Neural progenitor cell (in vitro differentiated cells): ENCODE measurements at regions not wholly inside any gene's neighbourhood (a gene's known extent, or its start where the extent isn't known, plus 50 kb on each side); places are given as distances from the start of the nearest gene placed in this dataset.

Experiments used
- DNase-seq: peaks from one replicate; pipeline ENCODE4 v3.0.0-alpha.2; 2016; ENCODE audit warnings: low spot score
- H2AFZ ChIP-seq: fragments of 200-600 bp; sonication (generic); replicated peaks from 2 replicates; pipeline ENCODE4 v1.6.1; 2016; ENCODE audit warnings: antibody characterized with exemption
- H3F3A ChIP-seq: fragments of 200-600 bp; sonication (generic); 2 replicates; pipeline ENCODE4 v1.6.1; 2016; ENCODE audit warnings: antibody characterized with exemption, low read depth
- H3K27ac ChIP-seq: fragments of 200-600 bp; sonication (generic); 2 replicates; pipeline ENCODE4 v1.5.1; 2016; ENCODE audit warnings: mild to moderate bottlenecking
- H3K27me3 ChIP-seq: fragments of 200-600 bp; sonication (generic); 2 replicates; pipeline ENCODE4 v1.6.1; 2016; ENCODE audit warnings: mild to moderate bottlenecking, moderate library complexity
- H3K36me3 ChIP-seq: fragments of 200-600 bp; sonication (generic); 2 replicates; pipeline ENCODE4 v1.5.1; 2016
- H3K4me1 ChIP-seq: fragments of 200-600 bp; sonication (generic); 2 replicates; pipeline ENCODE4 v1.6.1; 2016; ENCODE audit warnings: mixed run types
- H3K4me2 ChIP-seq: fragments of 200-600 bp; sonication (generic); 2 replicates; pipeline ENCODE4 v1.6.1; 2016
- H3K4me3 ChIP-seq: fragments of 200-600 bp; sonication (generic); 2 replicates; pipeline ENCODE4 v1.5.1; 2016
- H3K79me2 ChIP-seq: fragments of 200-600 bp; sonication (generic); 2 replicates; pipeline ENCODE4 v1.6.1; 2016; ENCODE audit warnings: low read depth
- H3K9ac ChIP-seq: fragments of 200-600 bp; sonication (generic); 2 replicates; pipeline ENCODE4 v1.6.1; 2016
- H3K9me3 ChIP-seq: fragments of 200-600 bp; sonication (generic); 2 replicates; pipeline ENCODE4 v1.5.1; 2016; ENCODE audit warnings: low read depth
- H4K20me1 ChIP-seq: fragments of 200-600 bp; sonication (generic); 2 replicates; pipeline ENCODE4 v1.6.1; 2016; ENCODE audit warnings: low read depth
- H3K27ac Mint-ChIP-seq: 3 replicates; pipeline ENCODE4 v1.8.0; 2021; ENCODE audit warnings: mixed read lengths
- H3K27me3 Mint-ChIP-seq: 2 replicates; pipeline ENCODE4 v1.8.0; 2022; ENCODE audit warnings: low read depth, mild to moderate bottlenecking, inconsistent platforms, moderate library complexity, mixed read lengths; ENCODE audit not compliant: insufficient read depth
- H3K36me3 Mint-ChIP-seq: 3 replicates; pipeline ENCODE4 v1.8.0; 2021; ENCODE audit warnings: mixed read lengths
- H3K4me1 Mint-ChIP-seq: 3 replicates; pipeline ENCODE4 v1.8.0; 2021; ENCODE audit warnings: mixed read lengths
- H3K4me3 Mint-ChIP-seq: 3 replicates; pipeline ENCODE4 v1.8.0; 2021; ENCODE audit warnings: mild to moderate bottlenecking, moderate library complexity, mixed read lengths
- H3K9me3 Mint-ChIP-seq: 3 replicates; pipeline ENCODE4 v1.8.0; 2020; ENCODE audit warnings: mixed read lengths
- EZH2 ChIP-seq: fragments of 200-600 bp; sonication (generic); IDR thresholded peaks from 2 replicates; pipeline ENCODE4 v1.6.1; 2017; ENCODE audit warnings: antibody characterized with exemption, mild to moderate bottlenecking, moderate library complexity
- EZH2phosphoT487 ChIP-seq: fragments of 200-600 bp; sonication (generic); IDR thresholded peaks from 2 replicates; pipeline ENCODE4 v1.6.1; 2017; ENCODE audit warnings: antibody characterized with exemption
- TF ChIP-seq, protein P1 (sequence below): fragments of 200-600 bp; sonication (generic); IDR thresholded peaks from 2 replicates; pipeline ENCODE4 v1.5.1; 2017; ENCODE audit warnings: antibody characterized with exemption, mild to moderate bottlenecking

DNA sequence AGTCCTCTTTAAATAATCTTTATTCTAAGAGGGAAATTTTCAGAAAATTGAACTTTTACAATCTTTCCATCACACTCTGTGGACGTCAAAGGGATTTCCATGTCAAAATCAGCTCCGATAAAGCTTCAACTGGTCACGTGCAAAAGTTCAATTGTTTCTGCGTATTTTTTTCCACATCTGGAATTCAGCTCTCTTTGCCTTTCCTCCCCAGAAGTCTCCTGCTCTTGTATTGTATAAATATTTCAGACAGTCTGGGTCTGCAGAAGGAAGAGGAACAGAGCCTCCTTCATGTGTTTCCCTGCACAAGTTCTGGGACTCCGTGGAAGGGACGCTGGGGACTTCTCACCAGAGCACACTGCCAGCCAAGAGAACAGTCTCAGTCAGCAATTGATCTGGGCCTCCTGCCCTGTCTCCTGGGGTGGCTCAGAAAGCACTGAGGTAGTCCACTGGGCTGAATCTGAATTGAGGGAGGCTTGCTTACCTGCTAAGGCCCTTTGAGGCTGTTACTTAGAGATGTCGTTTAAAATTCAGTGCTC is 251.5 kb downstream of the TFCP2L1 start:
- Mint-ChIP-seq H3K36me3 (no peaks in the 10 kb centered on the region), H3K9me3 (no peaks in the 10 kb centered on the region), H3K4me3 (no peak overlapping the region), H3K27ac (no peak overlapping the region), H3K4me1 (peaks cover 15% of the 10 kb centered on the region), H3K27me3 (peaks cover 7% of the 10 kb centered on the region)
- Histone ChIP-seq H3F3A (no peaks in the 10 kb centered on the region), H3K4me1 (peaks cover 7% of the 10 kb centered on the region), H3K4me3 (no peak overlapping the region), H3K9me3 (no peaks in the 10 kb centered on the region), H2AFZ (no peak overlapping the region), H4K20me1 (no peaks in the 10 kb centered on the region), H3K36me3 (no peaks in the 10 kb centered on the region), H3K9ac (no peak overlapping the region), H3K27me3 (peaks cover 56% of the 10 kb centered on the region), H3K4me2 (peak overlapping the region; percentile 11), H3K27ac (no peak overlapping the region), H3K79me2 (no peaks in the 10 kb centered on the region)
- TF ChIP-seq, protein P1, sequence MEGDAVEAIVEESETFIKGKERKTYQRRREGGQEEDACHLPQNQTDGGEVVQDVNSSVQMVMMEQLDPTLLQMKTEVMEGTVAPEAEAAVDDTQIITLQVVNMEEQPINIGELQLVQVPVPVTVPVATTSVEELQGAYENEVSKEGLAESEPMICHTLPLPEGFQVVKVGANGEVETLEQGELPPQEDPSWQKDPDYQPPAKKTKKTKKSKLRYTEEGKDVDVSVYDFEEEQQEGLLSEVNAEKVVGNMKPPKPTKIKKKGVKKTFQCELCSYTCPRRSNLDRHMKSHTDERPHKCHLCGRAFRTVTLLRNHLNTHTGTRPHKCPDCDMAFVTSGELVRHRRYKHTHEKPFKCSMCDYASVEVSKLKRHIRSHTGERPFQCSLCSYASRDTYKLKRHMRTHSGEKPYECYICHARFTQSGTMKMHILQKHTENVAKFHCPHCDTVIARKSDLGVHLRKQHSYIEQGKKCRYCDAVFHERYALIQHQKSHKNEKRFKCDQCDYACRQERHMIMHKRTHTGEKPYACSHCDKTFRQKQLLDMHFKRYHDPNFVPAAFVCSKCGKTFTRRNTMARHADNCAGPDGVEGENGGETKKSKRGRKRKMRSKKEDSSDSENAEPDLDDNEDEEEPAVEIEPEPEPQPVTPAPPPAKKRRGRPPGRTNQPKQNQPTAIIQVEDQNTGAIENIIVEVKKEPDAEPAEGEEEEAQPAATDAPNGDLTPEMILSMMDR = no peak
- TF ChIP-seq EZH2 = no peak
- no peak for TF ChIP-seq EZH2phosphoT487
- DNase-seq = no peak

DNA sequence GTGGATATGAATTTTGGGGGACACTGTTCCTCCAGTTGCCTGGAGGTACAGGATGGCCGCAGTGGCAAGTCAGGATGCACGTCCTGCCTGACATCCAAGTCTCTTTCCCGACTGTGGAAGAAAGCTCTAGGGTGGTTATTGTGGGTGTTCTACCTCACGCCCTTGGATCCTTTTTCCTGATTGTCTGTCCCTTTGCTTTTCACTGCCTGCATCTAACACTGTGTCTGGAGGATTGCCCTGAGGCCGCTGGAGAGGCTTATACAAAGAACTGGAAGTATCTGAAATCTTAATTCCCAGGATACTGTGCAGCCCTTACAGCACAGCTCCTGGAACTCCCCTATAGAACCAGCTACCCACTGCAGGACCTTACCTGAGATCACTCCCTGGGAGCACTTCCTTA is 250.5 kb downstream of the TFCP2L1 start:
- Histone ChIP-seq H3K4me3 (no peak overlapping the region), H3K36me3 (no peaks in the 10 kb centered on the region), H4K20me1 (no peaks in the 10 kb centered on the region), H3K4me2 (no peak overlapping the region), H2AFZ (no peak overlapping the region), H3K9me3 (no peaks in the 10 kb centered on the region), H3K27me3 (peaks cover 49% of the 10 kb centered on the region), H3K4me1 (peaks cover 7% of the 10 kb centered on the region), H3K9ac (no peak overlapping the region), H3F3A (no peaks in the 10 kb centered on the region), H3K27ac (no peak overlapping the region), H3K79me2 (no peaks in the 10 kb centered on the region)
- DNase-seq = no peak
- Mint-ChIP-seq H3K4me3 (no peak overlapping the region), H3K36me3 (no peaks in the 10 kb centered on the region), H3K27ac (no peak overlapping the region), H3K9me3 (no peaks in the 10 kb centered on the region), H3K4me1 (peaks cover 23% of the 10 kb centered on the region), H3K27me3 (peaks cover 10% of the 10 kb centered on the region)
- TF ChIP-seq, protein P1 = no peak
- TF ChIP-seq EZH2phosphoT487 = no peak
- TF ChIP-seq EZH2 = no peak

DNA sequence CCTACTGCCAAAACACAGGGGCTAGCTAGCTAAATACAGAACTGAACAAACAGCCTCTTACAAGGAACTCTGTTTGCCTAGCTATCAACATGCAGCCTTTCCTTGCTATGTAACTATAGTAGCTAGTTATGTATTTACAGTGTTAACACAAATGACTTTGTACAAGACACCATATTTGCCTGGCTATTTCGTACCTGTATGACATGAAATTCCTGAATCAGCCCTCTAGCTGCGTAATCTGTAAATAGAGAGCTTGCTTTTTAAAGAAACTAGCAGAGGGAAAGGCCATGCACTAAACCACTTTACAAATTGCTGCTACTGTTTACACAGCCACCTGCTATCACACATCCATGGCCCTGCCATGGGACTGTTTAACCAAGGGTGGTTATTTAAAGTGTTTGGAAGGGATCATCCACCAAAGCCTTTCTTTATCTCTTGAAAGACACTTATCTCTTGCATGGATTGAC is 248.7 kb downstream of the TFCP2L1 start:
- Mint-ChIP-seq H3K4me1 (peaks cover 23% of the 10 kb centered on the region), H3K27ac (no peak overlapping the region), H3K36me3 (no peaks in the 10 kb centered on the region), H3K9me3 (no peaks in the 10 kb centered on the region), H3K4me3 (no peak overlapping the region), H3K27me3 (peaks cover 7% of the 10 kb centered on the region)
- H3K9me3 ChIP-seq = no peaks in the 10 kb centered on the region
- H3K27ac ChIP-seq = no peak overlapping the region
- no peaks in the 10 kb centered on the region for H4K20me1 ChIP-seq
- no peaks in the 10 kb centered on the region for H3K36me3 ChIP-seq
- H3F3A ChIP-seq = no peaks in the 10 kb centered on the region
- no peak overlapping the region for H3K4me2 ChIP-seq
- H3K4me3 ChIP-seq = no peak overlapping the region
- no peak overlapping the region for H3K9ac ChIP-seq
- TF ChIP-seq EZH2 (no peak), EZH2phosphoT487 (no peak)
- TF ChIP-seq, protein P1 = no peak
- H3K4me1 ChIP-seq = peaks cover 7% of the 10 kb centered on the region
- peaks cover 35% of the 10 kb centered on the region for H3K27me3 ChIP-seq
- no peaks in the 10 kb centered on the region for H3K79me2 ChIP-seq
- DNase-seq = no peak
- no peak overlapping the region for H2AFZ ChIP-seq
